ENCODE measurements at regions not wholly inside any gene's neighbourhood (a gene's known extent, or its start where the extent isn't known, plus 50 kb on each side); places are given as distances from the start of the nearest gene placed in this dataset.
"Not testable (repeated sequence)": the region's sequence is repeated elsewhere in the genome, so short reads cannot be mapped to it uniquely, and the experiment has no call there.

DNA sequence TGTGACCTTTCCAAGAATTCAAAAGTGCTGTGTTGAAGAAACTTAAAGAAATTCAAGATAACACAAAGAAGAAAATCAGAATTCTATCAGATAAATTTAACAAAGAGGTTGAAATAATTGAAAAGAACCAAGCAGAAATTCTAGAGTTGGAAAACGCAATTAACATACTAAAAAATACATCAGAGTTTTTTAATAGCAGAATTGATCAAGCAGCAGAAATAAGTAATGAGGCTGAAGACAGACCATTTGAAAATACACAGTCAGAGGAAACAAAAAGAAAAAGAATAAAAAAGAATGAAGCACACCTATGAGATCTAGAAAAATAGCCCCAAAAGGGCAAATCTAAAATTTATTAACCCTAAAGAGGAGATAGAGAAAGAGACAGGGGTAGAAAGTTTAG lies 218.1 kb upstream of the KAZN start:
- Mint-ChIP-seq H3K4me1 (no peaks in the 10 kb centered on the region), H3K36me3 (ENCODE audit: insufficient read depth) (no peaks in the 10 kb centered on the region), H3K9me3 (peaks cover 29% of the 10 kb centered on the region), H3K27me3 (no peaks in the 10 kb centered on the region), H3K27ac (ENCODE audit: low read depth) (no peak overlapping the region), H3K4me3 (no peak overlapping the region)
- no peak for ATAC-seq (replicated peaks; ENCODE audit: extremely low read depth, poor library complexity, severe bottlenecking)
- DNase-seq (ENCODE audit: low spot score in 2 of 2): no peak

DNA sequence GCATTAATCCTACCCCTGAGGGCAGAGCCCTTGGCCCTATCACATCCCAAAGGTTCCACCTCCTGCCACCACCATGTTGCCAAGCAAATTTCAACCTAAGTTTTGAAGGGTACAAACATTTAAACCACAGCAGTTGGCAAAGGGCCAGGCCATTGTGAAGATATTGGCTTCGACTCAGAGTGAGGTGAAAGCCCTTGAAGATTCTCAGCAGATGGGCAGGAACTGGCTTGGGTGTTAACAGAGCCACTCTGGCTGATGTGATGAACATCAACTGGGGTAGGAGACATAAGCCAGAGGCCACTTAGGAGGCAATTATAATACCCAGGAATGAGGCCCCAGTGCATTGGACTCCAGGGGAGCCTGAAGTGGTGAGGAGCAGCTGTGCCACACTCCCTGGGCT lies 207.7 kb upstream of the KAZN start:
- H3K4me1 Mint-ChIP-seq: no peaks in the 10 kb centered on the region
- H3K9me3 Mint-ChIP-seq: no peaks in the 10 kb centered on the region
- H3K27me3 Mint-ChIP-seq: peaks cover 57% of the 10 kb centered on the region
- no peak overlapping the region for H3K27ac Mint-ChIP-seq (ENCODE audit: low read depth)
- H3K4me3 Mint-ChIP-seq: no peak overlapping the region
- no peaks in the 10 kb centered on the region for H3K36me3 Mint-ChIP-seq (ENCODE audit: insufficient read depth)
- ATAC-seq (replicated peaks; ENCODE audit: extremely low read depth, poor library complexity, severe bottlenecking) (no peak), DNase-seq (ENCODE audit: low spot score in 2 of 2) (no peak)

DNA sequence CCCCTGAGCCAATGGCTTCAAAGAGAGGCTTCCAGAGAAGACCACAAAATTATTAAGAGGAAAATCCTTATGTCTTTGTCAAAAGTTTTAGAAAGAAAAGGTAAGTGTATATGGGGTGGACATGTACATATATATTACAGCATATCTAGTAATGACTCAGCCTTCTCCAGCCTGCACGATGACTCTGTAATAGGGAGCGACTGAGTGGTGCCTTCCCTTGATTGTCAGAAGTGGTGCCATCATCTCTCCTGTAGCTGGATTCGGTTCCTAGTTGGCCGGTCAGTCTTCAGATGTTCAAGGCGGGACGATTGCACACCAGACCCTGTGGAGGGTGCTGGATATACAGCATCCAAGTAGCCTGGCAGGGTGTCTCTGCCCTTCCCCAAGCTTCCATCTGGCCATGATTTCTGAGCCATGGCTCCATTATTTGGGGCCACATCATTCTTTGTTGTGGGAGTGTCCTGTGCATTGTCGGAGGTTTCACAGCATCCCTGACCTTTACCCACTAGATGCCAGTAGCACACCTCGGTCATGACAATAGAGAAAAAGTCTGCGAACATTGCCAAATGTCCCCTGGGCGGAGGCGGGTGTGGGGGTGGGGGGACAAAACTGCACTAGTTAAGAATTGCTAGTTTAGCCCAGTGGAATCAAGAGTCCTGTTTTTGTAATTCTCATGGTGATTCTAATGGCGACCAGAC lies 206.2 kb upstream of the KAZN start:
- H3K36me3 Mint-ChIP-seq (ENCODE audit: insufficient read depth): no peaks in the 10 kb centered on the region
- H3K27me3 Mint-ChIP-seq: peaks cover 57% of the 10 kb centered on the region
- ATAC-seq (replicated peaks; ENCODE audit: extremely low read depth, poor library complexity, severe bottlenecking) (no peak), DNase-seq (ENCODE audit: low spot score in 2 of 2) (no peak)
- H3K27ac Mint-ChIP-seq (ENCODE audit: low read depth): no peak overlapping the region
- no peak overlapping the region for H3K4me3 Mint-ChIP-seq
- H3K4me1 Mint-ChIP-seq: no peaks in the 10 kb centered on the region
- no peaks in the 10 kb centered on the region for H3K9me3 Mint-ChIP-seq

DNA sequence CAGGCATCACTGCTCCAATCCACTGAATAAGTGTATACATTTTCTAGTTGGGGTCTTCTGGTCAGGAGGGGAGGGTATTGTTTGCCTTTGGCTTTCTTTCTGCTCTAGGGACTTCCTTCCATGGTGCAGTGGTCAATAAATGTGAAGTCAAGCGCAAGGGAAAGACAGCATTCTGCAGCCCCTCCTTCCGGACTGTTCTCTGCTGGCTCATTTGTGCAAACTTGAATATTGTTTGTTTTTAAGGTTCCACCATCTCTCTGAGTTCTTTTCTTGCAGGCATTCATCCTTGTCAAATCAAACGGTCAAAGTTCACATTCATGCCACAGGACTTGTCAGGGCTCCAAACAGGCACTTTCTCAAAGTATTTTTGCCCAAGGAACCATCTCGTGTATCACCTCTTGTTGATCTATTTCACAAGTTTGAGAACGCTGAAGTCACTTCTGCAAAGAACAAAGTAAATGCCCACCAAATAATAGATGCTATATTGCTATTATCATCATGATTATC lies 205.6 kb upstream of the KAZN start:
- DNase-seq (ENCODE audit: low spot score in 2 of 2) (no peak), ATAC-seq (replicated peaks; ENCODE audit: extremely low read depth, poor library complexity, severe bottlenecking) (no peak)
- Mint-ChIP-seq H3K4me1 (no peaks in the 10 kb centered on the region), H3K27me3 (peaks cover 56% of the 10 kb centered on the region), H3K4me3 (no peak overlapping the region), H3K27ac (ENCODE audit: low read depth) (no peak overlapping the region), H3K9me3 (no peaks in the 10 kb centered on the region), H3K36me3 (ENCODE audit: insufficient read depth) (no peaks in the 10 kb centered on the region)

DNA sequence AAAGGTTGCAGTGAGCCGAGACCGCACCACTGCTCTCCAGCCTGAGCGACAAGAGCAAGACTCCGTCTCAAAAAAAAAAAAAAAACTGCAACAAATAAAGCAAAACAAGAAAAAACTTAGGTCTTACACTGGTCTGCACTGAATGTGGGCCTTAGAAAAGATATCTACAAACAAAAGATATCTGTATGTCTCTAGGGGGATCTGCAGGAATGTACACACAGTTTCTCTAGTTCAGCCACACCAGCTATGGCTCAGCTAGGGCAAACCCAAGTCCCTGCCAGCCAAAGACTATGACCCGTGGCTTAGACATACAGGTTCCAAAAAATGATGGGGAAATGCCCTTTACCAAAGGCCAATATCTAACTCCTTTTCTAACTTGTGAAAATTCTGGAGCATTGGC lies 202.4 kb upstream of the KAZN start:
- Mint-ChIP-seq H3K36me3 (ENCODE audit: insufficient read depth) (no peaks in the 10 kb centered on the region), H3K27me3 (peaks cover 48% of the 10 kb centered on the region), H3K4me3 (no peak overlapping the region), H3K4me1 (no peaks in the 10 kb centered on the region), H3K27ac (ENCODE audit: low read depth) (no peak overlapping the region), H3K9me3 (no peaks in the 10 kb centered on the region)
- ATAC-seq (replicated peaks; ENCODE audit: extremely low read depth, poor library complexity, severe bottlenecking): no peak
- no peak for DNase-seq (ENCODE audit: low spot score in 2 of 2)

DNA sequence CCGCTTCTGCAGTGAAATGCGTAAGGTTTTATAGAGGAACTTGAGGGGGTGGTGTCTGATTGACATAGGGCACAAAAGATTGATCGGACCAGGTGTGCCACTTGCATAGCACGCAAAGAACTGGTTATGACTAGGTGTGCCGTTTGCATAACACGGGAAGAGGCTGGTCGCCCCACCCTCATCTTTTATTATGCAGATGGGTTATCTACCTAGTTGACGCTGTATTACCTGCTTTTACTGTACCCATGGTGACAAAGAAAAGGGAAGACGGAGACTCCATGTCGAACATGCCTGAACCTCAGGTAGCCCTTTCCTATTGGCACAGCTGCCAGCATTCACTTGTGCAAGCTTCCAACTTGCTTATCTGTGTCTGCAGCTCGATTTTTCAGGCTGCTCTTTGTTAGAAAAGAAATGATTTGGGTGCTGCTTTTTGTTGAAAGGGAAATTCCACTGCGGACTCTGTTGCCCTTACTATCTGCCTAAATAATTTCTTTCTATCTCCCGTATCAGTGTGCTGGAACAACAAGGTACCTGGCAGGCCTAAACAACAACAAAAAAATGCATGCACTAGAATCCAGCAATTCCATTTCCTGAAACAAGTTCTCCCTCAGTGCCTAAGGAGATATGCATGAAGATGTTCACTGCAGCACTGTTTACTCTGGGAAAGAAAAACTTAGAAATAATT lies 194.4 kb upstream of the KAZN start:
- H3K4me3 Mint-ChIP-seq: no peak overlapping the region
- no peaks in the 10 kb centered on the region for H3K4me1 Mint-ChIP-seq
- DNase-seq (ENCODE audit: low spot score in 2 of 2) (no peak), ATAC-seq (replicated peaks; ENCODE audit: extremely low read depth, poor library complexity, severe bottlenecking) (no peak)
- no peaks in the 10 kb centered on the region for H3K9me3 Mint-ChIP-seq
- H3K27me3 Mint-ChIP-seq: peaks cover 50% of the 10 kb centered on the region
- peaks cover 1% of the 10 kb centered on the region for H3K36me3 Mint-ChIP-seq (ENCODE audit: insufficient read depth)
- no peak overlapping the region for H3K27ac Mint-ChIP-seq (ENCODE audit: low read depth)

DNA sequence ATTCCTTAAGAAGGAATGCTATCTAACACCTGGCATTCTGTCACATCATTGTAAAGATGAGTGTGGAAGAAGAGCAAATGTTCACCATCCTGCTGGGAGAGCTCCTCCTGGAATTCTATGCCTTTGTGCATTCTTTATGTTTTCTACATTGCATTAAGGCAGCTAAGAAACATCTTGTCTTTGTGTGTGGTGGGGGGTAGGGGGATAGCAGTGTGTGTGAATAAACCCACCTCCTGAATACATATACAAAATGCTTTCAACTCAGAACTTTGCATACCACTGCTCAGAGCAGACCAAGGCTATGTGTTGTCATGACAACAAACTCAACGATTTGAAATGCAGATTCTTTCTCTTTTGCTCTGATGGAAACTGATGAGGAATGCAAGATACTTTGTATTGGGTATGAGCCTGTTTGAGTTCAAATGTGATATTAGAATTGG lies 193.6 kb upstream of the KAZN start:
- no peaks in the 10 kb centered on the region for H3K4me1 Mint-ChIP-seq
- DNase-seq (ENCODE audit: low spot score in 2 of 2): no peak
- no peaks in the 10 kb centered on the region for H3K9me3 Mint-ChIP-seq
- peaks cover 57% of the 10 kb centered on the region for H3K27me3 Mint-ChIP-seq
- no peak overlapping the region for H3K4me3 Mint-ChIP-seq
- H3K36me3 Mint-ChIP-seq (ENCODE audit: insufficient read depth): peaks cover 1% of the 10 kb centered on the region
- no peak for ATAC-seq (replicated peaks; ENCODE audit: extremely low read depth, poor library complexity, severe bottlenecking)
- no peak overlapping the region for H3K27ac Mint-ChIP-seq (ENCODE audit: low read depth)

DNA sequence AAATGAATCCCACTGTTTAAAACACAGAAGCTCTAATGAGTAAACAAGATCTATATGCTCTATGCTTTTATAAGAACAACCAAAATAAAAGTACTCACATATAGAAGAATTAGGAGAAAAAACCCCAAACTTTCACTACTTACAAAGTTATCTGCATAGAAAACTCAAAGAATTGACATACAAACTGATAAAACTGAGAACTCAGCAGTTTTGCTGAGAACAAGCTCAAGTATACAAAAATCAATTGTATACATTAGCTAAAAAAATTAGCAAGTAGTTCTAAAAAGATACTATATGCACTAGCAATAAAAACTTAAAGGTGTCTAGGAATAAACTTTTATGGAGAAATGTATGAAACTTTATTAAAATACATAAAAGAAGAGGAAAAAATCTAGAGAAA lies 186.2 kb upstream of the KAZN start:
- H3K4me3 Mint-ChIP-seq: no peak overlapping the region
- H3K4me1 Mint-ChIP-seq: no peaks in the 10 kb centered on the region
- H3K27me3 Mint-ChIP-seq: peaks cover 46% of the 10 kb centered on the region
- DNase-seq (ENCODE audit: low spot score in 2 of 2): no peak
- peaks cover 6% of the 10 kb centered on the region for H3K9me3 Mint-ChIP-seq
- no peak for ATAC-seq (replicated peaks; ENCODE audit: extremely low read depth, poor library complexity, severe bottlenecking)
- no peaks in the 10 kb centered on the region for H3K36me3 Mint-ChIP-seq (ENCODE audit: insufficient read depth)
- H3K27ac Mint-ChIP-seq (ENCODE audit: low read depth): no peak overlapping the region

DNA sequence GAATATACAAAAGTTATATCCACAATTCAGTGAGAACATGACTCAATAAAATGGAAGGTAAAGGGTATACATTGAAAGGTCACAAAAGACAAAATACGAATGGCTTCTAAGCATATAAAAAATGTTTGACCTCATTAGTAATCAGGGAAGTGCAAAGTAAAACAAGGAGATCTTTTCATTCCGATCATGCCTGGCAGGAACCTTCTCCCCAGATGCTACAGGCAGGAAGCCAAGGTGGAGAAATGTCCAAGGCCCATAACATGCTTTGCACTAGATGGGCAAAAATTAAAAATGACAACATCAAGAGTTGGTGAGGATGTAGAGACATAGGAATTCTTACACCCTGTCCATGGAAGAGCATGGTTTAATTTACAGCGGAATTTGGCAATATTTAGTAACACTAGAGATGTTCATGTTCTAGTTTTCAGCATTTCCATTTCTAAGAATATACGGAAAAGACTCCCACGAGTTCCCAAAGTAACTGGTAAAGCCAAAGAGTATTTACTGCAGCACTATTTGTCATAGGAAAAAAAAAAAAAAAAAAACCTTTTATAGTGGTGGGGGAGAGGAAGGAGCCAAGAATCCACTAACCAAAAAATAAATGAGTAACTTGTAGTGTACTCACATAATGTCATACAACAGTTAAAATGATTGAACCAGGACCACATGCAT lies 184.5 kb upstream of the KAZN start:
- H3K4me3 Mint-ChIP-seq: no peak overlapping the region
- DNase-seq (ENCODE audit: low spot score in 2 of 2) (no peak), ATAC-seq (replicated peaks; ENCODE audit: extremely low read depth, poor library complexity, severe bottlenecking) (no peak)
- H3K27me3 Mint-ChIP-seq: peaks cover 30% of the 10 kb centered on the region
- H3K4me1 Mint-ChIP-seq: no peaks in the 10 kb centered on the region
- no peak overlapping the region for H3K27ac Mint-ChIP-seq (ENCODE audit: low read depth)
- peaks cover 6% of the 10 kb centered on the region for H3K9me3 Mint-ChIP-seq
- no peaks in the 10 kb centered on the region for H3K36me3 Mint-ChIP-seq (ENCODE audit: insufficient read depth)

DNA sequence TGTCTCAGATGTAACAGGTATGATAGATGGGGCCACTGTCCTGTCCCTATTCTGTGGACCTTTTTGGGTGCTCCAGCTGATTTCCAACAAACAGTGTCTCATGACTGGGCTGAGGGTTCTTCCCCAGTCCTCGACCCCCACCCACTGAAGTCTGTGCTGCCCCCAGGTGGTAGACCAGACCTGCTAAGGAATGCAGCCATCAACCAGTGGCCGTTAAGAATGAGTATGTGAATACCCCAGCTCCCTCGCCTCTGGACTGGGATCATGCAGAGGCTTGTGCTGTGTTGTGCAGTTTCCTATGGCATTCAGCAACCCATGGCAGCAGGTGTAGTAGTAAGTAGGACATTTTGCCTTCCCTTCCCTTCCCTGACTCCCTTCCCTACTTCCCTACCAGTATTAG lies 183.1 kb upstream of the KAZN start:
- Mint-ChIP-seq H3K27ac (ENCODE audit: low read depth) (no peak overlapping the region), H3K9me3 (peaks cover 4% of the 10 kb centered on the region), H3K27me3 (peaks cover 16% of the 10 kb centered on the region), H3K4me1 (no peaks in the 10 kb centered on the region), H3K36me3 (ENCODE audit: insufficient read depth) (no peaks in the 10 kb centered on the region), H3K4me3 (no peak overlapping the region)
- DNase-seq (ENCODE audit: low spot score in 2 of 2) (no peak), ATAC-seq (replicated peaks; ENCODE audit: extremely low read depth, poor library complexity, severe bottlenecking) (no peak)

DNA sequence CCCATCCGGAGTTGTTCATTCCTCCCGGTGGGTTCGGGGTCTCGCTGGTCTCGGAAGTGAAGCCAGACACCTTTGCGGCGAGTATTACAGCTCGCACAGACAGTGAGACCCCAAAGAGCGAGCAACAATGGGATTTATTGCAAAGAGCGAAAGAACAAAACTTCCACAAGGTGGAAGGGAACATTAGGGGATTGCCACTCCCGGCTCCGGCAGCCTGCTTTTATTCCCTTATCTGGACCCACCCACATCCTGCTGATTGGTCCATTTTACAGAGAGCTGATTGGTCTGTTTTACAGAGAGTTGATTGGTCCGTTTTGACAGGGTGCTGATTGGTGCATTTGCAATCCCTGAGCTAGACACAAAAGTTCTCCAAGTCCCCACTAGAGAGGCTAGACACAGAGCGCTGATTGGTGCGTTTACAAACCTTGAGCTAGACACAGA lies 178.7 kb upstream of the KAZN start:
- H3K27ac Mint-ChIP-seq (ENCODE audit: low read depth); ATAC-seq (replicated peaks; ENCODE audit: extremely low read depth, poor library complexity, severe bottlenecking); DNase-seq (ENCODE audit: low spot score in 2 of 2); H3K4me1 Mint-ChIP-seq; H3K9me3 Mint-ChIP-seq; H3K4me3 Mint-ChIP-seq; H3K36me3 Mint-ChIP-seq (ENCODE audit: insufficient read depth): not testable (repeated sequence)
- peaks cover 12% of the 10 kb centered on the region for H3K27me3 Mint-ChIP-seq

DNA sequence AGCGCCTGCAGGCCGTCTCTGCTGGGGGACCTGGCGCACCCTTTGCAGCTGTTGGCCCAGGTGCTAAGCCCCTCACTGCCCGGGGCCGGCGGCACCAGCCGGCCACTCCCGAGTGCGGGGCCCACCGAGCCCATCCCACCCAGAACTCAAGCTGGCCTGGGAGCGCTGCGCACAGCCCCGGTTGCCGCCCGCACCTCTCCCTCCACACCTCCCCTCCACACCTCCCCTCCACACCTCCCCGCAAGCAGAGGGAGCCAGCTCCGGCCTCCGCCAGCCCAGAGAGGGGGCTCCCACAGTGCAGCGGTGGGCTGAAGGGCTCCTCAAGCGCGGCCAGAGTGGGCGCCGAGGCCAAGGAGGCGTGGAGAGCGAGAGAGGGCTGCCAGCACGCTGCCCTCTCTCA lies 177.8 kb upstream of the KAZN start:
- DNase-seq (ENCODE audit: low spot score in 2 of 2) (no peak), ATAC-seq (replicated peaks; ENCODE audit: extremely low read depth, poor library complexity, severe bottlenecking) (no peak)
- H3K27ac Mint-ChIP-seq (ENCODE audit: low read depth): no peak overlapping the region
- no peaks in the 10 kb centered on the region for H3K4me1 Mint-ChIP-seq
- peaks cover 17% of the 10 kb centered on the region for H3K27me3 Mint-ChIP-seq
- H3K36me3 Mint-ChIP-seq (ENCODE audit: insufficient read depth): no peaks in the 10 kb centered on the region
- H3K9me3 Mint-ChIP-seq: no peaks in the 10 kb centered on the region
- no peak overlapping the region for H3K4me3 Mint-ChIP-seq

Data from central memory CD8-positive, alpha-beta T cell (primary cell).